Astrocyte of the spinal cord (primary cell): ENCODE measurements at regions not wholly inside any gene's neighbourhood (a gene's known extent, or its start where the extent isn't known, plus 50 kb on each side); places are given as distances from the start of the nearest gene placed in this dataset.

ENCODE experiments used
- DNase-seq: peaks from one replicate; pipeline ENCODE4 v3.0.0; 2011; ENCODE audit warnings: low read depth, low spot score
- H3K4me3 ChIP-seq: 2 replicates; pipeline ENCODE4 v1.5.1; 2011; ENCODE audit warnings: low read depth, mild to moderate bottlenecking, low read length, moderate library complexity
- CTCF ChIP-seq: IDR thresholded peaks from 2 replicates; pipeline ENCODE4 v1.5.1; 2012; ENCODE audit warnings: low read depth, mild to moderate bottlenecking, low read length, inconsistent platforms
- in situ Hi-C: cut with HindIII; loops from 2 replicates; pipeline ENCODE4 v1.10.0; 2017; ENCODE audit warnings: low sequenced_read_pairs

GRCh38 chr13:83423861-83424260, 458.4 kb downstream of the SLITRK1 start:
- no peak overlapping the region for H3K4me3 ChIP-seq
- DNase-seq = no peak
- no peak for TF ChIP-seq CTCF
- in situ Hi-C loops = no loop called here

- in situ Hi-C loops = no loop called here
- no peak for DNase-seq
- TF ChIP-seq CTCF = no peak
- H3K4me3 ChIP-seq = no peak overlapping the region
These were observed 458.9 kb downstream of the SLITRK1 start for GRCh38 chr13:83423381-83423780.

GRCh38 chr13:83414393-83414792, 467.9 kb downstream of the SLITRK1 start:
- in situ Hi-C loops = no loop called here
- DNase-seq = no peak

GRCh38 chr13:83386609-83387008, 495.7 kb downstream of the SLITRK1 start:
- no peak for DNase-seq
- TF ChIP-seq CTCF = no peak
- in situ Hi-C loops = no loop called here
- H3K4me3 ChIP-seq = no peak overlapping the region

More at GRCh38 chr13:83414393-83414792, 467.9 kb downstream of the SLITRK1 start:
- H3K4me3 ChIP-seq = no peak overlapping the region
- TF ChIP-seq CTCF = no peak

DNA sequence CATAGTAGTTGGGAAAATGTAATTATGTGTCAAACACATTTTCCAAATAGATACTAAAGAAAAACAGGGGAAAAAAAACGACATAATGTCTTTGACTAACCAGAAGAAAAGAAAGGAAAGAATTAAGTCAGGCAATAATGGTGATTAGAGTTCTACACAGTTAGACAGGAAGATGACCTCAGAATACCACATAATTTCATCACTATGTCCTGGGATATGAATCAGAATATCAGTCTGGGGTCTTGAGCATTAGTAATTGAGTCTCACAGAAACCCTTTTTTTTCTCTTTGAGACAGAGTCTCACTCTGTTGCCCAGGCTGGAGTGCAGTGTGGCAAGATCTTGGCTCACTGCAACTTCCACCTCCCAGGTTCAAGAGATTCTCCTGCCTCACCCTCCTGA, 503.4 kb downstream of the SLITRK1 start:
- in situ Hi-C loops = no loop called here
- H3K4me3 ChIP-seq = no peak overlapping the region
- DNase-seq = no peak
- TF ChIP-seq CTCF = no peak

DNA sequence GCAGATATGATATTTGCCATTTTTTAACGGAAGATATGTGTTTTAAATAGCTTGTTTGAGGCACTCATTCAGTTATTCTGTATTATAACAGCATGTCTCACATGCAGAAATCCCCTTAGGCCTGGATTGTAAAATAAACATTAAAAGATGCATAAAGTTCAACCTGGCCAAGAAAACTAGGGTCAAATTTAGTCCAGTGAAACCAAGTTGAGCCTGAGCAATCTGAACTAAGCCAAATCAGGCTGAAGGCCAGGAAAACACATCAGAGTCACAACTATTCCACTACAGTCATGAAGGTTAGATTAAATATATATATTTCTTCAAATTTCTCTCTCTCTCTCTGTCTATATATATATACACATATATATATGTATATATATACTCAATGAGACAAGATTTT, 504.8 kb downstream of the SLITRK1 start:
- H3K4me3 ChIP-seq = no peak overlapping the region
- in situ Hi-C loops = no loop called here
- no peak for TF ChIP-seq CTCF
- no peak for DNase-seq

DNA sequence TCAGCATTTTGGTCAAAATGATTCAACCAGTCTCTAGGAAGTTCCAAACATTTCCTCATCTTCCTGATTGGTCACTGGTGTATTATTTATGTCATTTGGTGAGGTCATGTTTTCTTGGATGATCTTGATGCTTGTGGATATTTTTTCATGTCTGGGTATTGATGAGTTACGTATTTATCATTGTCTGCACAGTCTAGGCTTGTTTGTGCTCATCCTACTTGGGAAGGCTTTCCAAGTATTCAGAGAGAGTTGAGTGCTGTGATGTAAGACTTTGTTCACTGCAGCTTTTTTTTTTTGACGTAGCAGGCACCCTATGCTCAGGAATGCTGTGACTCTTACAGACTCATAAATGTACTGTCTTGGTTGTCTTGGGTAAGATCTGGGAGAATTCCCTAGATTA, 509.5 kb downstream of the SLITRK1 start:
- in situ Hi-C loops = no loop called here
- no peak for DNase-seq
- no peak overlapping the region for H3K4me3 ChIP-seq
- no peak for TF ChIP-seq CTCF
